ENCODE measurements at regions not wholly inside any gene's neighbourhood (a gene's known extent, or its start where the extent isn't known, plus 50 kb on each side); places are given as distances from the start of the nearest gene placed in this dataset.

DNA sequence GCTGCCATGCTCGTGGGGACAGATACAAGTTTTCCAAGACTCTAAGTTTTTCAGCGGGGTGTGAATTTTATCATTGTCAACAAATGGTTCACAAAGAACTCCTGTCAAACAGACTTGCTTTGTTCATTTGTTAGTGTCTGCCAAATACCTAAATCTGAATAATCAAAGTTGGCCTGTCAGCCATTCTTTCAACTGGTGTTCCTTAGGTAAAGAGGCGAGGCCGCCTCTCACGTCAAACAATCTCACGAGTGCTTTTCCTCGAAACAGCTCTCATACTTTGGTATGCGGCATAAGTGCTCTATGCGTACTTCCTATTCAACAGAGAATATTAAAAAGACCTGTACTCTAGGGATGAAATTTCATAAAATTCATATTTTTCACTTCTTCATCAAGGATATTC is 51.4 kb upstream of the KANK4 start:
- no peak for DNase-seq (ENCODE audit: low read depth)

DNA sequence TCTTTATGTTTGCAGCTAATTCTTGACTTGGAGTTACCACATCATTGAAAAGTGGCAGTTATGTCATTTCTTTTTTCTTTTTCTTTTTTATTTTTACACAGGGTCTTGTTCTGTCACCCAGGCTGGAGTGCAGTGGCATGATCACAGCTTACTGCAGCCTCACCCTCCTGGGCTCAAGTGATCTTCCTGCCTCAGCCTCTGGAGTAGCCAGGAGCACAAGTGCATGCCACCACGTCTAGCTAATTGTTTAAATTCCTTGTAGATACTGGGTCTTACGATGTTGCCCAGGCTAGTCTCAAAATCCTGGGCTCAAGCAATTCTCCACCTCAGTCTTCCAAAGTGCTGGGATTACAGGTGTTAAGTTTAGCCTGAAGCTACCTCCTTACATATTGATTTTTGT is 52.1 kb upstream of the KANK4 start:
- no peak for DNase-seq (ENCODE audit: low read depth)

DNA sequence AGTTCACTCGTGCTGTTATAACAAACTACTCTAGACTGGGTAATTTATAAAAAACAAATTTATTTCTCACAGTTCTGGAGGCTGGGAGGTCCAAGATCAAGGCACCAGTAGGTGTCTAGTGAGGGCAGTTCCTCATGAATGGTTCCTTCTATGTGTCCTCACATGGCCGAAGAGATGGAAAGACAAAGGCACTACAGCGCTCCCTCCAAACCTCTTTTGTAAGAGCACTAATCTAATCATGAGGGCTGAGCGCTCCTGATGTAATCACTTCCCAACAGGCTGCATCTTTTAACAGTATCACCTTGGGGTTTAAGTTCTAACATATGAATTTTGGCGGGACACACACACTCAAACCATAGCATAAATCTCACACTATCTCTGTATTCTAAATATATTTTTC is 54.0 kb upstream of the KANK4 start:
- no peak for DNase-seq (ENCODE audit: low read depth)

- no peak for DNase-seq (ENCODE audit: low read depth)
Observed at GRCh38 chr1:62377043-62377562, 57.9 kb upstream of the KANK4 start.

- no peak for DNase-seq (ENCODE audit: low read depth)
Observed at GRCh38 chr1:62380181-62380580, 56.7 kb upstream of the USP1 start.

DNA sequence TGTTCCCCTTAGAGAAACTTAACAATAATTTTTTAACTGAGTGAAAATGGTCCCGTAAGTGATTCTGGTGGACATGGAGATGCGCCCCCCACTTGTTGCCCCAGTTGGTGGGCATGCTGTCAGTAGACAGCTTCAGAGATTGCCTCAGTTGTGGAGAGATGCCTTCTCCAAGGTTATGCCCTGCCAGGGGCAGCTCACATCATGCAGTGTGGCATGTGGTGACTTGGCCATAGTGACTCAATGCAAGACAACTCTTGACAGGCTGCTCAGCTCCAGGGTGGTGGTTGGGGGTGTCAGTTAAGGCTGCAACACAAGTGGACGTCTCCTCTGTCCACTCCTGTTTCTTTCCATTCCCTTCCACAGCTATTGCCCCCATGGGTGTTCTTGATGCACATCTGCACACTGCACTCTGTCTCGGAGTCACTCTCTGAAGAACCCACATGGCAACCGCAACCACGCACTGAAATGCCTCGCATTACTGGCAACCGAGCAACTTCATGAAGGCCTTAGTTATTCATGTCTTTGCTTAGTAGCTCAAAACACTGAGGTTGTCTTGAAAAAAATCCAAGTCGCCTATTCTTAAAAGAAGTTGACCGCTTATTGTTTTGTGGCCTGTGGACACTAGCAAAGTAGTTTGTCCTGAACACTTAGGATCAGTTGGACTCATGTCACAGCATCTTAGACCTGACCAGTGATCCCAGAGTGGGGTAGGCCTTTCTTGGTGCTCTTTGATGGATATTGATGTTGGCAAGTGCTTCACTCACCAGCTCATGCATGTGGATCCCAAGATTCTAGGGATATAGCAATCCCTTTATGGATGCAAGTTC is 54.8 kb upstream of the USP1 start:
- DNase-seq (ENCODE audit: low read depth) = no peak

DNA sequence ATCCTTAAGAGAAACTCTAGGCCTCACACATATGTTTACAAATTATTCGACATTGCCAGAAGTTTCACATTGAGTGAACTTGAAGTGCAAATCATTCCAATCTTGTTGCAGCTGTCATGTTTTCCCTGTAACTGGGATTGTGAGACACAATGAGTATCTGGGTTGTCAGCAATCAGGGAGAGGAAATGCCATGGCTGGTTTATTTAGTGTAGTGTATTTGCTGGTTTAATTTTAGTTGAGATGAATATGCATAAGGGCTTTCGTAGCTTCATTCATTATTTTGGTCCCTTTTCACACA is 54.2 kb upstream of the USP1 start:
- no peak for DNase-seq (ENCODE audit: low read depth)

- peak; percentile 37 for DNase-seq (ENCODE audit: low read depth)
Observed at GRCh38 chr1:62384276-62385005, 52.4 kb upstream of the USP1 start.

GRCh38 chr1:62385923-62386322 is 50.9 kb upstream of the USP1 start:
- no peak for DNase-seq (ENCODE audit: low read depth)

DNA sequence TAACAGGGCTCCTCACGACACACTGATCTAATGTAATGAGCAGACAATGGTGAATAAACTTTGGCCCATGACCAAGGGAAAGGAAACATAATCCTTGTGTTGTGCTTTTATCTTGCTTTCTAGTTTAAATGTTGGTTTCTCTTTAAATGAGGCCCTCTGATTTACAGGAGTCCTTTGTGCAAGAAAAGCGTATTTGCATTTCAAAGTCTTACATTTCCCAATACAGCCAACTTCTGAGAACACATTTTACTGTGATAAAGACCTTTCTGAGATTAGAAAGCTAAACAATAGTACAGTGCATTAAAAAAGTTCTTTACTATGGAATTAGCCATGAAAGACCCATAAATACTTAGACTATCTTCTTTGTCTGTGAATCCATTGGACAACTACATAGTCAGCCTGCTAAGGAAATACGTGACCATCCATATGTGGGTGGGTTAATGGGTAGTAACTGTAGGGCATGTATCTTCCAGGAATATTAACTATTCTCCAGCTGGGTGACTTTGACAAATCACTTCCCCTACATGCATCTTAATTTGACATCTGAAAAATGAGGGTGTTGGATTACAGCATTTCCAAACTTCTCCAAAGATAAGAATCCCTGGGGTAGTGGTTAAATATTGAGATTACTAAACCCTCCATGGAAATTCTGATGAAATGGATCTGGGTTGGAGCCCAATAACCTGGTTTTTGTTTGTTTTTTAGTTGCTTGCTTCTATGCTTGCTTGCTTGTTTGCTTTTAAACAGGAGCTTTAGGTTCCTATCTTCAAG is 50.3 kb upstream of the USP1 start:
- DNase-seq (ENCODE audit: low read depth) = no peak

All from non-pigmented ciliary epithelial cell (primary cell).